ENCODE measurements at regions not wholly inside any gene's neighbourhood (a gene's known extent, or its start where the extent isn't known, plus 50 kb on each side); places are given as distances from the start of the nearest gene placed in this dataset.

DNA sequence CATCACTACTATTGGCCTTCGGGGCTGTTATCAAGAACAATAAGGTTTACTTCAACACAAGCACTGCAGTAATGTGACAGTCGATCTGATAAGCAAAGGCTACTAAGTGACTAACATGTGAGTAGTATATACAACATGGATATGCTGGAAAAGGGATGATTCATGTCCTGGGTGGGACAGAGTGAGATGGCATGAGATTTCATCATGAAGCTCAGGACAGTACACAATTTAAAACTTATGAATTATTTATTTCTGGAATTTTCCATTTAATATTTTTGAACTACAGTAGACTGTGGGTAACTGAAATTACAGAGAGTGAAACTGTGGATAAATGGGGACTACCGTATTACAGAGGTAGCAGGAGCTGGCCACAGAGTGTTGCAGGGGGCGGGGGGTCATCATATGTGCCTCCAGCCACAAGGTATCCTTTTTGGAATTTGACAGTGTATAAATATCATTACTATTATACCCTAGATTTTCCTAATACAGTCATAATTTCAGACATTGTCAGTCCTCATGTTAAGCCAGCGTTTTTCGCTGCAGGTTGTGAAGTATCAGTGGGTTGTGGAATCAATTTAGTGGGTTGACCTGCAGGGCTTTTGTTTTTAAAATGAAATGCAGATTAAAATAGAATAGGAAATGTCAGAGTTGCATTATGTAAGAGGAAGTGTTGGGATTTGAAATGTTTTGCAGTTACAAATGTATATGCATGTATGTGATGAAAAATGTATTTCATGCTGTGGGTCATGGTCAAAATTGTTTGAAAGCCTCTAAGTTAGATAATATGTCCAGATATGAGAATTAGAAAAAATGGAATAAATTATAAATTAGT is 148.0 kb upstream of the NUDT4 start:
- TF ChIP-seq, protein P1, sequence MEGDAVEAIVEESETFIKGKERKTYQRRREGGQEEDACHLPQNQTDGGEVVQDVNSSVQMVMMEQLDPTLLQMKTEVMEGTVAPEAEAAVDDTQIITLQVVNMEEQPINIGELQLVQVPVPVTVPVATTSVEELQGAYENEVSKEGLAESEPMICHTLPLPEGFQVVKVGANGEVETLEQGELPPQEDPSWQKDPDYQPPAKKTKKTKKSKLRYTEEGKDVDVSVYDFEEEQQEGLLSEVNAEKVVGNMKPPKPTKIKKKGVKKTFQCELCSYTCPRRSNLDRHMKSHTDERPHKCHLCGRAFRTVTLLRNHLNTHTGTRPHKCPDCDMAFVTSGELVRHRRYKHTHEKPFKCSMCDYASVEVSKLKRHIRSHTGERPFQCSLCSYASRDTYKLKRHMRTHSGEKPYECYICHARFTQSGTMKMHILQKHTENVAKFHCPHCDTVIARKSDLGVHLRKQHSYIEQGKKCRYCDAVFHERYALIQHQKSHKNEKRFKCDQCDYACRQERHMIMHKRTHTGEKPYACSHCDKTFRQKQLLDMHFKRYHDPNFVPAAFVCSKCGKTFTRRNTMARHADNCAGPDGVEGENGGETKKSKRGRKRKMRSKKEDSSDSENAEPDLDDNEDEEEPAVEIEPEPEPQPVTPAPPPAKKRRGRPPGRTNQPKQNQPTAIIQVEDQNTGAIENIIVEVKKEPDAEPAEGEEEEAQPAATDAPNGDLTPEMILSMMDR (IDR thresholded peaks at IDR 0.05; ENCODE audit: extremely low read depth, low read depth, low read length): no peak
- H3K4me2 ChIP-seq (ENCODE audit: insufficient read depth, low read length): peak overlapping the region; percentile 9
- DNase-seq (ENCODE audit: insufficient read length, low spot score, missing footprints): peak; percentile 82
- no peaks in the 10 kb centered on the region for H3K36me3 ChIP-seq (ENCODE audit: insufficient read depth, low read length)
- no peak overlapping the region for H3K4me3 ChIP-seq (ENCODE audit: insufficient read depth, low read length)
- H3K27ac ChIP-seq (ENCODE audit: low read depth, low read length): peak overlapping the region; percentile 68
- H3K9me3 ChIP-seq (ENCODE audit: low read depth, low read length): no peaks in the 10 kb centered on the region
- H3K4me1 ChIP-seq (ENCODE audit: insufficient read depth, low read length): peaks cover 11% of the 10 kb centered on the region
- H4K20me1 ChIP-seq (ENCODE audit: insufficient read depth, low read length): no peaks in the 10 kb centered on the region
- no peaks in the 10 kb centered on the region for H3K79me2 ChIP-seq (ENCODE audit: insufficient read depth, low read length)
- H3K27me3 ChIP-seq (ENCODE audit: insufficient read depth, low read length): no peaks in the 10 kb centered on the region
- H2AFZ ChIP-seq (ENCODE audit: low read length): peak overlapping the region; percentile 68

DNA sequence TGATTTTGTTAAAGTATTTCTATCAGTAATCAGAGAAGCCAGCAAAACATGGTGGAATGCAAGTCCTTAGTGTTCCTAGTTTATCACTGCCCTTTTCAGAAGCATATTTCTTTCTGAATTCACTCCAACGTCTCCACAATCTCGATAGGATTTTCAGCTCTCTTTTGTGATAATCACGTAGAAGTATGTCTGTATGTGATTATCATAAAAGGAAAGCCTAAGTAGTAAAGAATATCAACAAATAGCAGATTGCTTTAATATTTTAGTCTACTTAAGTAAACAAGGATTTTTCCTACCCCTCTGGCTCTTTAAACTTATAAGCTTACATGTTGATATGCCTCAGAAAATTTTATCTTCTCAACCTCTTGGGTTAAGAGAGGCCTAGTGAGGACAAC is 147.4 kb upstream of the NUDT4 start:
- H3K27ac ChIP-seq (ENCODE audit: low read depth, low read length): peak overlapping the region; percentile 68
- DNase-seq (ENCODE audit: insufficient read length, low spot score, missing footprints): no peak

DNA sequence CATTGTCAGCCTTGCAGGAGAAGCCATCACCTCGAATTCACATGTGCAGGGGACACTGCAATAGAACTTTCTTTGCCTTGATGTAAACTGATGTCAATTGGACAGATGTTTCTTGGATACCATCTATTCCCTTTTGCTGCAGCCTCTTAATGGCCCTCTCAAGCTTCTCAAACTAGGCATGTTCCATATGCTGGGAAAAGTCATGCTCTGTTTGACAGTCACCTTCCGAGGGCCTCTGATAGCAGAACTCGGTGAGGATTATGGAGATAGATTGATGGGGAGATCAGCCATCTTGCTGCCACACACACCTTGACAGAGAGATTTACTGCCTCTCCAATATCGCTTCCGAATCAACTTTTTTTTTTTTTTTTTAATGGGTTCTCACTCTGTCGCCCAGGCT is 145.8 kb upstream of the NUDT4 start:
- H3K4me3 ChIP-seq (ENCODE audit: insufficient read depth, low read length): no peak overlapping the region
- DNase-seq (ENCODE audit: insufficient read length, low spot score, missing footprints): no peak
- TF ChIP-seq, protein P1 (IDR thresholded peaks at IDR 0.05; ENCODE audit: extremely low read depth, low read depth, low read length): no peak
- H3K79me2 ChIP-seq (ENCODE audit: insufficient read depth, low read length): no peaks in the 10 kb centered on the region
- H4K20me1 ChIP-seq (ENCODE audit: insufficient read depth, low read length): no peaks in the 10 kb centered on the region
- H2AFZ ChIP-seq (ENCODE audit: low read length): no peak overlapping the region
- H3K9me3 ChIP-seq (ENCODE audit: low read depth, low read length): no peaks in the 10 kb centered on the region
- H3K36me3 ChIP-seq (ENCODE audit: insufficient read depth, low read length): no peaks in the 10 kb centered on the region
- H3K27ac ChIP-seq (ENCODE audit: low read depth, low read length): no peak overlapping the region
- no peak overlapping the region for H3K4me2 ChIP-seq (ENCODE audit: insufficient read depth, low read length)
- peaks cover 11% of the 10 kb centered on the region for H3K4me1 ChIP-seq (ENCODE audit: insufficient read depth, low read length)
- H3K27me3 ChIP-seq (ENCODE audit: insufficient read depth, low read length): no peaks in the 10 kb centered on the region

More for the DNA sequence above, 147.4 kb upstream of the NUDT4 start:
- Histone ChIP-seq H3K27me3 (ENCODE audit: insufficient read depth, low read length) (no peaks in the 10 kb centered on the region), H3K9me3 (ENCODE audit: low read depth, low read length) (no peaks in the 10 kb centered on the region), H2AFZ (ENCODE audit: low read length) (no peak overlapping the region), H3K79me2 (ENCODE audit: insufficient read depth, low read length) (no peaks in the 10 kb centered on the region), H4K20me1 (ENCODE audit: insufficient read depth, low read length) (no peaks in the 10 kb centered on the region), H3K36me3 (ENCODE audit: insufficient read depth, low read length) (no peaks in the 10 kb centered on the region), H3K4me1 (ENCODE audit: insufficient read depth, low read length) (peaks cover 11% of the 10 kb centered on the region), H3K4me2 (ENCODE audit: insufficient read depth, low read length) (no peak overlapping the region), H3K4me3 (ENCODE audit: insufficient read depth, low read length) (no peak overlapping the region)
- TF ChIP-seq, protein P1 (IDR thresholded peaks at IDR 0.05; ENCODE audit: extremely low read depth, low read depth, low read length): no peak

DNA sequence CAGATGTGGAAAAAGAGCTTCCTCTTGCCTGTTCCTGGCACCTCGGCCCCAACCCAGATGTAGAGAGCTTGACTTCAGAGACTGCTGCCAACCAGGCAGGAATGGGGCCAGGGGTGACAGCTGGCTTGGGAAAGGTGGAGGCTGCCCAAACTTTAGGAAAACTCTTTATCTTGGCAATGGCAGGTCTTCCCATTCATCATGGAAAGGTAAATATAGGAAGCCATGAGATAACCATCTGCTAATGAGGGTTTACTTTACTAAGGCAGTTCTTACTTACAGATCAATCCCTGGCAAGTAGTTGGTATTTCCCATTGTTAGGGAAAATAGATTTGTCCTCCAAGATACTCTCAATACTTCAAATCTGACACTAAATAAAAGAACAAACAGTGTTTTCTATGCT is 143.1 kb upstream of the NUDT4 start:
- Histone ChIP-seq H3K36me3 (ENCODE audit: insufficient read depth, low read length) (no peaks in the 10 kb centered on the region), H4K20me1 (ENCODE audit: insufficient read depth, low read length) (no peaks in the 10 kb centered on the region), H3K79me2 (ENCODE audit: insufficient read depth, low read length) (no peaks in the 10 kb centered on the region), H3K27me3 (ENCODE audit: insufficient read depth, low read length) (no peaks in the 10 kb centered on the region), H3K4me2 (ENCODE audit: insufficient read depth, low read length) (no peak overlapping the region), H3K27ac (ENCODE audit: low read depth, low read length) (no peak overlapping the region), H3K4me3 (ENCODE audit: insufficient read depth, low read length) (no peak overlapping the region), H2AFZ (ENCODE audit: low read length) (no peak overlapping the region), H3K9me3 (ENCODE audit: low read depth, low read length) (no peaks in the 10 kb centered on the region), H3K4me1 (ENCODE audit: insufficient read depth, low read length) (peaks cover 5% of the 10 kb centered on the region)
- TF ChIP-seq, protein P1 (IDR thresholded peaks at IDR 0.05; ENCODE audit: extremely low read depth, low read depth, low read length): no peak
- no peak for DNase-seq (ENCODE audit: insufficient read length, low spot score, missing footprints)

All from osteoblast (primary cell).